Endodermal cell (in vitro differentiated cells): ENCODE measurements at regions not wholly inside any gene's neighbourhood (a gene's known extent, or its start where the extent isn't known, plus 50 kb on each side); places are given as distances from the start of the nearest gene placed in this dataset.

ENCODE experiments used
- DNase-seq: peaks from one replicate; pipeline ENCODE4 v3.0.0-alpha.2; 2017
- H3K27ac ChIP-seq: 2 replicates; pipeline ENCODE4 v1.5.1; 2013; ENCODE audit warnings: mild to moderate bottlenecking, low read depth, low read length, moderate library complexity
- H3K27me3 ChIP-seq: 2 replicates; pipeline ENCODE4 v1.6.1; 2013; ENCODE audit warnings: mild to moderate bottlenecking, low read length, moderate library complexity; ENCODE audit not compliant: insufficient read depth, control insufficient read depth, poor library complexity, severe bottlenecking
- H3K36me3 ChIP-seq: 2 replicates; pipeline ENCODE4 v1.7.0; 2013; ENCODE audit warnings: mild to moderate bottlenecking, low read length, moderate library complexity; ENCODE audit not compliant: control insufficient read depth, insufficient read depth
- H3K4me1 ChIP-seq: one replicate; pipeline ENCODE4 v1.7.0; 2013; ENCODE audit warnings: low read length; ENCODE audit not compliant: control insufficient read depth, insufficient read depth
- H3K4me3 ChIP-seq: 2 replicates; pipeline ENCODE4 v1.5.1; 2013; ENCODE audit warnings: mild to moderate bottlenecking, low read length, moderate library complexity
- H3K9ac ChIP-seq: 2 replicates; pipeline ENCODE4 v1.6.1; 2013; ENCODE audit warnings: mild to moderate bottlenecking, low read length, moderate library complexity; ENCODE audit not compliant: poor library complexity, severe bottlenecking; ENCODE audit errors: extremely low read depth
- H3K9me3 ChIP-seq: 2 replicates; pipeline ENCODE4 v1.6.1; 2013; ENCODE audit warnings: mild to moderate bottlenecking, low read length, moderate library complexity; ENCODE audit not compliant: control insufficient read depth
- H3K27ac Mint-ChIP-seq: 2 replicates; pipeline ENCODE4 v1.8.0; 2020; ENCODE audit warnings: mixed read lengths
- H3K27me3 Mint-ChIP-seq: 2 replicates; pipeline ENCODE4 v1.8.0; 2021; ENCODE audit warnings: mild to moderate bottlenecking, mixed read lengths; ENCODE audit not compliant: insufficient read depth
- H3K36me3 Mint-ChIP-seq: 2 replicates; pipeline ENCODE4 v1.8.0; 2020; ENCODE audit warnings: low read depth, mixed read lengths
- H3K4me1 Mint-ChIP-seq: 2 replicates; pipeline ENCODE4 v1.8.0; 2020; ENCODE audit warnings: mixed read lengths
- H3K4me3 Mint-ChIP-seq: 2 replicates; pipeline ENCODE4 v1.8.0; 2020; ENCODE audit warnings: mild to moderate bottlenecking, moderate library complexity, mixed read lengths
- H3K9me3 Mint-ChIP-seq: 2 replicates; pipeline ENCODE4 v1.8.0; 2020; ENCODE audit warnings: mild to moderate bottlenecking, mixed read lengths
- WGBS, 2 experiments: methylation state at CpG; one replicate each; pipeline versions ENCODE4 v1.1.5 to v1.1.7; 2013; ENCODE audit warnings: missing lambda C conversion rate in 2 of 2, mixed read lengths in 1 of 2; ENCODE audit not compliant: insufficient coverage in 1 of 2, insufficient read length in 1 of 2; 5-methylcytosine and 5-hydroxymethylcytosine counted together
- TF ChIP-seq, protein P1 (sequence below): fragments of 200-600 bp; sonication (generic); conservative IDR thresholded peaks from 2 replicates; pipeline ENCODE4 v1.5.0; 2021; ENCODE audit warnings: antibody characterized with exemption, mild to moderate bottlenecking

DNA sequence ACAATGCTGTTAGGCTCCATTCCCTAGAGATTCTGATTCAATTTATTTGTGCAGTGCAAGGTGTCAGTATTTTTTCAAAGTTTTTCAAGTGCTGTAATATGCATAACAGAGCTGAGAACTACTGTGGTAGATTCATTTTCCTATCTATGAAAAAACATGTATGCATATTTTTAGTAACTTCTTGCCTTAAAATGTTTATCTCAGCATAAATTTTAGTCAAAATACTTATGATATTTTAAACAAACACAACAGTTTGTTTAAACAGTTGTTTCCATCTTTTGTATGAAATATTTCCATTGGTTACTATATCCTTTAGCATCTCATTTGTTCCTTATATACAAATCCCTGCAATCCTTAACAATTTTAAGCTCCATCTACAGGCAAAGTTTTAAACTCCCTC, 624.8 kb upstream of the ADGRL3 start:
- TF ChIP-seq, protein P1, sequence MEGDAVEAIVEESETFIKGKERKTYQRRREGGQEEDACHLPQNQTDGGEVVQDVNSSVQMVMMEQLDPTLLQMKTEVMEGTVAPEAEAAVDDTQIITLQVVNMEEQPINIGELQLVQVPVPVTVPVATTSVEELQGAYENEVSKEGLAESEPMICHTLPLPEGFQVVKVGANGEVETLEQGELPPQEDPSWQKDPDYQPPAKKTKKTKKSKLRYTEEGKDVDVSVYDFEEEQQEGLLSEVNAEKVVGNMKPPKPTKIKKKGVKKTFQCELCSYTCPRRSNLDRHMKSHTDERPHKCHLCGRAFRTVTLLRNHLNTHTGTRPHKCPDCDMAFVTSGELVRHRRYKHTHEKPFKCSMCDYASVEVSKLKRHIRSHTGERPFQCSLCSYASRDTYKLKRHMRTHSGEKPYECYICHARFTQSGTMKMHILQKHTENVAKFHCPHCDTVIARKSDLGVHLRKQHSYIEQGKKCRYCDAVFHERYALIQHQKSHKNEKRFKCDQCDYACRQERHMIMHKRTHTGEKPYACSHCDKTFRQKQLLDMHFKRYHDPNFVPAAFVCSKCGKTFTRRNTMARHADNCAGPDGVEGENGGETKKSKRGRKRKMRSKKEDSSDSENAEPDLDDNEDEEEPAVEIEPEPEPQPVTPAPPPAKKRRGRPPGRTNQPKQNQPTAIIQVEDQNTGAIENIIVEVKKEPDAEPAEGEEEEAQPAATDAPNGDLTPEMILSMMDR: no peak
- no peaks in the 10 kb centered on the region for H3K27me3 Mint-ChIP-seq
- Histone ChIP-seq H3K4me3 (no peak overlapping the region), H3K4me1 (no peaks in the 10 kb centered on the region), H3K9me3 (no peaks in the 10 kb centered on the region), H3K36me3 (no peaks in the 10 kb centered on the region), H3K27ac (no peak overlapping the region), H3K9ac (no peak overlapping the region), H3K27me3 (no peaks in the 10 kb centered on the region)
- H3K27ac Mint-ChIP-seq: no peak overlapping the region
- no peak overlapping the region for H3K4me3 Mint-ChIP-seq
- no peak for DNase-seq
- no peaks in the 10 kb centered on the region for H3K9me3 Mint-ChIP-seq
- no peaks in the 10 kb centered on the region for H3K36me3 Mint-ChIP-seq
- peaks cover 14% of the 10 kb centered on the region for H3K4me1 Mint-ChIP-seq

GRCh38 chr4:60579335-60579734, 620.8 kb upstream of the ADGRL3 start:
- no peaks in the 10 kb centered on the region for H3K36me3 Mint-ChIP-seq
- no peaks in the 10 kb centered on the region for H3K9me3 Mint-ChIP-seq
- Histone ChIP-seq H3K27ac (no peak overlapping the region), H3K4me3 (no peak overlapping the region), H3K4me1 (peaks cover 22% of the 10 kb centered on the region), H3K9ac (no peak overlapping the region), H3K36me3 (no peaks in the 10 kb centered on the region), H3K9me3 (no peaks in the 10 kb centered on the region), H3K27me3 (no peaks in the 10 kb centered on the region)
- TF ChIP-seq, protein P1: no peak
- H3K4me3 Mint-ChIP-seq: no peak overlapping the region
- 76 to 91% methylated on average over 2 of the region's 2 CpGs for WGBS, 2 experiments
- H3K4me1 Mint-ChIP-seq: peaks cover 42% of the 10 kb centered on the region
- H3K27me3 Mint-ChIP-seq: no peaks in the 10 kb centered on the region
- H3K27ac Mint-ChIP-seq: no peak overlapping the region
- DNase-seq: no peak

GRCh38 chr4:60581919-60582536, 618.1 kb upstream of the ADGRL3 start:
- Histone ChIP-seq H3K27ac (no peak overlapping the region), H3K27me3 (no peaks in the 10 kb centered on the region), H3K9ac (no peak overlapping the region), H3K9me3 (no peaks in the 10 kb centered on the region), H3K4me1 (peaks cover 22% of the 10 kb centered on the region), H3K36me3 (no peaks in the 10 kb centered on the region), H3K4me3 (peak overlapping the region; percentile 60)
- H3K4me3 Mint-ChIP-seq: no peak overlapping the region
- TF ChIP-seq, protein P1: no peak
- no peaks in the 10 kb centered on the region for H3K27me3 Mint-ChIP-seq
- no peaks in the 10 kb centered on the region for H3K9me3 Mint-ChIP-seq
- no peak overlapping the region for H3K27ac Mint-ChIP-seq
- DNase-seq: no peak
- H3K4me1 Mint-ChIP-seq: peaks cover 35% of the 10 kb centered on the region
- H3K36me3 Mint-ChIP-seq: no peaks in the 10 kb centered on the region
- 71 to 80% methylated on average over 1 of the region's 1 CpG for WGBS, 2 experiments
